ENCODE measurements at regions not wholly inside any gene's neighbourhood (a gene's known extent, or its start where the extent isn't known, plus 50 kb on each side); places are given as distances from the start of the nearest gene placed in this dataset.

DNA sequence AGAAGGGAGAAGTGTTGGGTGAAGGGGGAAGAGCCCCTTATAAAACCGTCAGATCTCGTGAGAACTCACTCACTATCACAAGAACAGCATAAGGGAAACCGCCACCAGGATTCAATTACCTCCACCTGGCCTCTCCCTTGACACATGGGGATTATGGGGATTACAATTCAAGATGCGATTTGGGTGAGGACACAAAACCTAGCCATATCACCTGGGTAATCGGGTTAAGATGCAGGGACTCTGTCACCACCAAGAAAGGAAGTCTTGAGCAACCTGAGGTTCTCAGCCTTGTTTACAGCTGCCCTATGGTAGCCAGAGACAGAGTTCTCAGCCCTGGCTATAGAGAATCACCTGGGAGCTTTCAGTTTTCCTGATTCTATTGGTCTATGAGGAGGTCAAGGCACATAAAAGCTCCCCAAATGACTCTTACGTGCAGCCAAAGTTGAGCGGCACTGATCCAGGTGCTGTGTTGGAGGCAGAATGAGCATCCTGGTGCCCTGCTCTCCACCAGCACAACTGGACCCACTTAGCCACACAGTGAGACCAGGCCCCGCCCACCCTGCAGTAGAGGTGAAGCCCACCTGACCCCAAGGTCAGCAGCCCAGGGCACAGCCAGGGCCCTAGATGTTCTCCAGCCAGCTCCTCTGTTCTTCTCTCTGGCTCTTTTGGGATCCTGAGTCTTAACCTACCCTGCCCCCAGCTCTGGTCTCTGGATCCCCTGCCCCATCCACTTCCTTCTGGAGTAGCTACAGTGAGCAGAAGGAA is 138.5 kb upstream of the CDH5 start:
- TF ChIP-seq EZH2 (IDR thresholded peaks at IDR 0.05; ENCODE audit: low read length, unreplicated experiment) (no peak), EZH2phosphoT487 (IDR thresholded peaks at IDR 0.05; ENCODE audit: borderline replicate concordance, low read length) (no peak)
- TF ChIP-seq, protein P1, sequence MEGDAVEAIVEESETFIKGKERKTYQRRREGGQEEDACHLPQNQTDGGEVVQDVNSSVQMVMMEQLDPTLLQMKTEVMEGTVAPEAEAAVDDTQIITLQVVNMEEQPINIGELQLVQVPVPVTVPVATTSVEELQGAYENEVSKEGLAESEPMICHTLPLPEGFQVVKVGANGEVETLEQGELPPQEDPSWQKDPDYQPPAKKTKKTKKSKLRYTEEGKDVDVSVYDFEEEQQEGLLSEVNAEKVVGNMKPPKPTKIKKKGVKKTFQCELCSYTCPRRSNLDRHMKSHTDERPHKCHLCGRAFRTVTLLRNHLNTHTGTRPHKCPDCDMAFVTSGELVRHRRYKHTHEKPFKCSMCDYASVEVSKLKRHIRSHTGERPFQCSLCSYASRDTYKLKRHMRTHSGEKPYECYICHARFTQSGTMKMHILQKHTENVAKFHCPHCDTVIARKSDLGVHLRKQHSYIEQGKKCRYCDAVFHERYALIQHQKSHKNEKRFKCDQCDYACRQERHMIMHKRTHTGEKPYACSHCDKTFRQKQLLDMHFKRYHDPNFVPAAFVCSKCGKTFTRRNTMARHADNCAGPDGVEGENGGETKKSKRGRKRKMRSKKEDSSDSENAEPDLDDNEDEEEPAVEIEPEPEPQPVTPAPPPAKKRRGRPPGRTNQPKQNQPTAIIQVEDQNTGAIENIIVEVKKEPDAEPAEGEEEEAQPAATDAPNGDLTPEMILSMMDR (conservative IDR thresholded peaks at IDR 0.05; ENCODE audit: low read depth, low read length): no peak
